ENCODE measurements at regions not wholly inside any gene's neighbourhood (a gene's known extent, or its start where the extent isn't known, plus 50 kb on each side); places are given as distances from the start of the nearest gene placed in this dataset.

DNA sequence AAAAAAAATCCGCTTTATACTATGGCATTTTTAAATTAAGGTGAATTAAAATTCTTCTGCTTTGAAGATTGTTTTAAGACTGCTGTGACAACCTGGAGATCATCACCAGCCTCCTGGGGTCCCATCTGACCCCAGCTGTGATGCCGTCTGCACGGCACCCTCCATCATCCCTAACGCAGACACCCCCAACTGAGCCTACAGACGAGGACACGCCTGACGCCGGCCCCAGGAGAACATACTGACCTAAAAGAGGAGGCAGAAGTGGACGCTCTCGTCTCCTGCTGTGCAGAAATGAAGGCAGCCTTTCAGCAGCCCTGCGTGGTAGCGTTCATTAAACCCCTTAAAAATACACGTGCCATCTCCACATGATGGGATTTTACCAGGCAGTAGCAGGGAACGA is 125.6 kb upstream of the PPP1R26 start:
- TF ChIP-seq, protein P1, sequence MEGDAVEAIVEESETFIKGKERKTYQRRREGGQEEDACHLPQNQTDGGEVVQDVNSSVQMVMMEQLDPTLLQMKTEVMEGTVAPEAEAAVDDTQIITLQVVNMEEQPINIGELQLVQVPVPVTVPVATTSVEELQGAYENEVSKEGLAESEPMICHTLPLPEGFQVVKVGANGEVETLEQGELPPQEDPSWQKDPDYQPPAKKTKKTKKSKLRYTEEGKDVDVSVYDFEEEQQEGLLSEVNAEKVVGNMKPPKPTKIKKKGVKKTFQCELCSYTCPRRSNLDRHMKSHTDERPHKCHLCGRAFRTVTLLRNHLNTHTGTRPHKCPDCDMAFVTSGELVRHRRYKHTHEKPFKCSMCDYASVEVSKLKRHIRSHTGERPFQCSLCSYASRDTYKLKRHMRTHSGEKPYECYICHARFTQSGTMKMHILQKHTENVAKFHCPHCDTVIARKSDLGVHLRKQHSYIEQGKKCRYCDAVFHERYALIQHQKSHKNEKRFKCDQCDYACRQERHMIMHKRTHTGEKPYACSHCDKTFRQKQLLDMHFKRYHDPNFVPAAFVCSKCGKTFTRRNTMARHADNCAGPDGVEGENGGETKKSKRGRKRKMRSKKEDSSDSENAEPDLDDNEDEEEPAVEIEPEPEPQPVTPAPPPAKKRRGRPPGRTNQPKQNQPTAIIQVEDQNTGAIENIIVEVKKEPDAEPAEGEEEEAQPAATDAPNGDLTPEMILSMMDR (IDR thresholded peaks at IDR 0.05), result no peak
- no peak for TF ChIP-seq POLR2A (IDR thresholded peaks at IDR 0.05)
